ENCODE measurements at regions not wholly inside any gene's neighbourhood (a gene's known extent, or its start where the extent isn't known, plus 50 kb on each side); places are given as distances from the start of the nearest gene placed in this dataset.

DNA sequence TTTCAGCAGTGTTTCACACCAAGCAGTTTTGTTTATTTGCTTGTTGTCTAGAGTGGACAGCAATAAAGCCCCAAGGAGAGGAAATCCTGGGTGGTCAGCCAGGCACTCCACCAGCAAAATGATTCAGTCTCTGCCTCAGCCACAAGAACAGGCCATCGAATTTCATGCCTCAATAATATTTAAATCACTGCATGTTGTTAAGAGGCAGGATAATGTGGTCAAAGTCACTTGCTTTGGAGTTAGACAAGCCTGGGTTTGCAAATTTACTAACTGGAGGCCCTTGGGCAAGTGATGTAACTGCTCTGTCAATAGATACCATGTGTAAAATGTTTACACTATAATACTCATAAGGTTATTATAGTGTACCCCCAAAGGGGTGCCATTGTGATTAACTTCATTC lies 349.6 kb downstream of the LMO4 start:
- DNase-seq (ENCODE audit: low spot score), result no peak

DNA sequence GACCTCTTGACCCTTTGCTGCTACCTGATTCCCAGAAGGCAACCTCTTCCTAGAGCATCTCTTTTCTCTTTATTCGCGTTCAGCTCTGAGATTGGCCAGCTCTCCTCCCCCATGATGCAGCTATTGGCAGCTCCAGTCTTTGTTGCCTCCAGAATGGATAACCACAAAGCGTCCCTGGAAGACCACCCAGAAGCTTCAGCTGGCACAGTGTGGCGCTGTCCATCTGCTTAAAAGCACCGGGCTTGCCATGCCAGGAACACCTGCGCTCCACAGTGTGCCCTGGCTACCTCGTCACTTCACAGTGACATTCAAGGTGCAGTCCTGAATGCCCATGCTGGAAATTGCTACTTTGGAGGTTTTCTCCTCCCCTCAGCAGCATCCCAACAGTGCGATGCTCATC lies 353.9 kb downstream of the LMO4 start:
- DNase-seq (ENCODE audit: low spot score), result no peak

DNA sequence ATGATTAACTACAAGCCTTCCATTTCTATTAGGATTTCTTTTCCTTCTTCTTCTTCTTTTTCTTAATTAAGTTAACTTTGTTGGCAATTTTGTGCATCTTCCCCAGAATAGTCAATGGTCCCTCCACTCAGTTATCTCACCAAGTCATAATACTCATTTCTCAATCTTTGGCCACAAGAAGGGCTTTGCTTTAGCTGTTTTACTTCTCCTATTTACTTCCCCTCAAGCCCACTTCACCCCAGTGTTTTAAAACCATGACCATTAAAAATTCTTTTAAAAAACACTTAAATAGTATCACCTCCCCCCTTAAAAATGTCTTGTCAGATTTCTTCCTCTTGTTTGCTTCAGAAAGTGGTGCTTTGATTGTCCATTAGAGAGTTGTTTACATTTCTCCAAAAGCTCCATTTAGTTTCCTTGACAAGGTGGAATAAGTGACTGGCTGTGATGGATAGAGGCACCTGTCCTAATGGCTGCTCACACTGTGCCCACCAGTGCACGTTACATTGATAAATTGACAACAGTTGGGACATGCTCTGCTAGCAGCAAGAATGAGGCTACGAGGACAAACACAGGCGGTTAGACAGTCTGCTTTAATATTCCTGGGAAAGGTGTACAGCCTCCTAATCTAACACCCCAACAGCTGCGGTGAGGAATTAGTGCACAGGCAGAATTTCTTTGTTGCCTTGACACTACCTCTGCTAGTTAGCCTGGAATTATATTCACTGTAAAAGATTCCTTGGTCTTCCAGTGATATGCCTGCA lies 354.7 kb downstream of the LMO4 start:
- no peak for DNase-seq (ENCODE audit: low spot score)

DNA sequence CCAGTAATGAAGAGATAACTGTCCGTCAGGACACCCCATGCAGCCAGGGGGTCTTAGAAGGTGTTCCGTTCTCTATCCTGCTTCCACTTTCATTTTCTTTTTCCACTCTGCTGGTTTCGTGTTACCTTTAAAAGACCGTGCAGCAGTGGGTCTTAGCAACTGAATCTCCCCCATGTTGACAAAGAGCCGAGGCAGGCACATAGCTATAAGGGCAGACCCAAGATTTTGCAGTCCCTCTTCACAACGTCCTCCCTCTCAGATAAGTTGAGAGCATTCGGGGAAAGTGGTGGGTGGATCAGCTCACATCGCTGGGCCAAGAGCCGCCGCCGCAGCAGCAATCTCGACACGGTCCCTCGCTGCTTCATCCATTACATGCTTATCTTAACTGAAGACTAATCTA lies 355.5 kb downstream of the LMO4 start:
- no peak for DNase-seq (ENCODE audit: low spot score)

DNA sequence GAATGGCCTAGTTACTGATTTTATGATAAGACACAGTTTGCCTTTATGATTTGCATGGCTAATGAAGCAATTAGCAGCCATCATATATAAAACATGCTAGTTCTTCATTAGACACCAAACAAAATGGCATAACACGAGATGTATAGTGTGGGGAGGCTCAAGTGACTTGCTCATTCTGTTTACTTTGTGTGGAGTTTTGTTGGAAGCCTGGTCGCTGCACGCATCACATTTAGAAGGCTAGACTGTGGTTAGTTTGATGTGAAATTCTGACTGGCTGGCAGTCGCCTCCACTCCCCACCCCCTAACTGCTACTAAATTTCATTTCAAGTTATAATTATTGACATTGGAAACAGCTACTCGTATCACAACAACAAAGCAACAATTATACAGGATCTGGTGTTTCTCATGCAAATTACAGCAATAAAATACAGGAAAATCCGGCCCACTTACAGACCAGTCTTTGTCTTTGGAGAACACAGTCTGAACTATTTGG lies 356.1 kb downstream of the LMO4 start:
- DNase-seq (ENCODE audit: low spot score), result peak; percentile 18

DNA sequence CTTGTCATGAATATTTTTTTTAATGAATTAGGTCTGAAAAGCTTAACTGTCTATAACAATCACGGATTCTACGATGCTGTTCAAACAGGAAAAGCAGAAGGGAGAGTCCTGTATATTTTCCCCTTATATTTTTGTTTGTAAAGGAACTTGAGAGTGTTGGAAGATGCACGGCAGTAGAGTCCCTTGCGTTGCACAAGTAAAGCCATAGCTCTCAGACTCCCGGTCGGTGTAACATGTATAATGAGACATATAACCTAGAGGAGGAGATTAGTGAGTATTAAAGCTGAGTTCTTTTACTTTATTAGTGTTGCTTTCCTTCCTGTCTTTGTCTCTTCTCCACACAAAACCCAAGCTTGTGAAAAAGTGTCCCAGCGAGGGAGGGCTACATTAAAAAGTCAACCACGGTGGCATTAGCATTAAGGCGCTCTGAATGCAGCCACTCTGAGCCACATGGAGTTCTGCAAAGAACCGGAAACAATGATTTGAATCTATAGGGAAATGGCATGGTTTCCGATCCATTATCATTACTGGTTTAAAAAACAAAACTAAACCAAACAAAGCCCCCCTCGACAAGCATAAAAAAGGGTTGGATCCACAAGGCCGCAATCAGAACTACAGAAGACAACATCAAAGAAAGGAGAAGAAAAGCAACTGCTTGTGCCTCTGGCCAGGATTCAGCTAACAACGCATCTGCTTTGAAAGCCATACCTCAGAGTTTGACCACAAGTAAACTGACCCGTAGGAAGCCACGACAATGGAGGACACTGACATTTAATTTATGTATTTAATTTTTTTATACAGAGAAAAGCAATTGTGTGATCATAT lies 356.8 kb downstream of the LMO4 start:
- DNase-seq (ENCODE audit: low spot score), result no peak

DNA sequence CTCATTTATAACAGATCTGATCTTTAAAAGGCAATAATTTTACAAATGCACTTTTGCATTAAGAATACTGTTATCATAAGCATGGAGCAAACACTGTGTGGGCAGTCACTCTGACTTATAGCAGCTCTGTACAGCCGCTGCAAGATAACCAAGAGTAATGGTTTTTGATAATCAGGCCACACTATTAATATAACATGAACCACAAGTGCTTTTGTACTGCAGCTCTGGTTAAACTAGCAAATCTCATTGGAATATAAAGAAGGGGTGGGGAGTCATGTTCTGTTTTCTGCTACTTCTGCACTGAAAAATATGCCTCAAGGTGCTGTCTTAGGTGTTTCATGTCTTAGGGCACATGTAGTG lies 357.4 kb downstream of the LMO4 start:
- no peak for DNase-seq (ENCODE audit: low spot score)

DNA sequence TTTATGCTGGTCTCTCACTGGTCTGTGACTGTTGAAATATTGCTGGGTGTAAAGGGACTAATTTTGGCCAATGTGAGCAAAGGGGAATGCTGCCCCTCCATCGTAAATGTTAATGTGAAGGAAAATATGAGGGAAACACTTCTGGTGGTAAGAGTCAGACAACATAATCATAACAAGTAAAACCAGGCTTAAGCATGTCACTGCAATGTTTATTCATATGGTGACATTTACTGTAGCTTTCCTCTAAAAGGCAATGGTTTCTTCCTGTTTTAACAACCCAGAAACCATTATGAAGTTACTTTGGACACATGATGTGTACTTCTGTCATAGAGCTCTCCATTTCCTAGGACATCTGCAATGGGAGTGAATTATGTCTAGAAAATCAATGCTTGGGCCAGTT lies 358.0 kb downstream of the LMO4 start:
- DNase-seq (ENCODE audit: low spot score), result no peak

DNA sequence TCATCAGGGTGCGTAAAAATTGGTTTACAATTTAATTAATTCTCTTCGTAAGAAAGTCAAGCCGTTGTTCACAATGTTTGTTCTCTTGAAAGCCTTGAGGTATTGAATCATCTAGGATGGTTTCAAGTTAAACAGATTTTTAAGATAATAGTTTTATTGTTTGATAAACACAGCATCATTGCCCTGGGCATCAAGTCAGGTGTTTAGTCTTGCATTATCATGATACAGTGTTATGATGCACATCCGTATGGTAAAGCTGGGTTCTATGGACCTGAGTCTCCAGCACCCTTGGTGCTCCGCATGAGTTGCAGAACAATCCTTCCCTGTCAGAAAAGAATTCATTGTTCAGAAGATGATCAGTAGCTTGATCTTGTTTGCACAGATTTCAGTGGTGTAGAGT lies 359.5 kb downstream of the LMO4 start:
- no peak for DNase-seq (ENCODE audit: low spot score)

DNA sequence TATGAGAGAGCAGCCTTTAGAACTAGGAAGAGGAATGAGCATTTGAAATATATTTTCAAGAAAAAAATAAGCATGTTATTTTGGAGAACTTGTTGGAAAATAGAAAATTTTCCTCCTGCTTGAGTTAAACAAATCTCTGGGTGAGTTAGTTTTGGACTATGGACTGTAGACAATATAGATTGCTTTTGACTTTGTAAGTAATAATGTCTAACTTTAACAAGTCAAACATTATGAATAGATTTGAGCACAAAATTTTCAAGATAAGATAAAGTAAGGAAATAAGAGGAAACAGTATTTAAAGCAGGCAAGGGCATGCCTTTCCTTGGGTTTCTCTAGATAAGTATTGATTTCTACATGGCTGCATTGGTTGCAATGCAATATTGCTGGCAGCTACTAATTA lies 360.8 kb downstream of the LMO4 start:
- DNase-seq (ENCODE audit: low spot score), result no peak

DNA sequence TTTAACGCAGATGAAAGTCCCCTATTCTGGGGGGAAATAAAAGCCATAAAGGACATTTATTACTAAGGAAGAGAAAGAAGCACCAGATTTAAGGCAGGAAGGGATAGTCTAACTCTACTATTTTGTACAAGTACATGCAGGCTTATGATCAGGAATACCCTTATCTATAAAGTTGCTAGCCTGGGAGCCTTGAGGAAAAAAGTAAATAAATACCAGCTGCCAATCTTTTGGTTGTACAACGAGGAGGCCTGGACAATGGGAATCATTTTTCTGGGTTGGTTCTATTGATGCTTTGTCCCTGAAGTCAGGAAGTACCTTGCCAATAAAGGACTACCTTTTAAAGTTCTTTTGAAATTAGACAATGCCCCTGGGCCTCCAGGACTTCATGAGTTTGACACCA lies 367.8 kb downstream of the LMO4 start:
- DNase-seq (ENCODE audit: low spot score), result no peak

DNA sequence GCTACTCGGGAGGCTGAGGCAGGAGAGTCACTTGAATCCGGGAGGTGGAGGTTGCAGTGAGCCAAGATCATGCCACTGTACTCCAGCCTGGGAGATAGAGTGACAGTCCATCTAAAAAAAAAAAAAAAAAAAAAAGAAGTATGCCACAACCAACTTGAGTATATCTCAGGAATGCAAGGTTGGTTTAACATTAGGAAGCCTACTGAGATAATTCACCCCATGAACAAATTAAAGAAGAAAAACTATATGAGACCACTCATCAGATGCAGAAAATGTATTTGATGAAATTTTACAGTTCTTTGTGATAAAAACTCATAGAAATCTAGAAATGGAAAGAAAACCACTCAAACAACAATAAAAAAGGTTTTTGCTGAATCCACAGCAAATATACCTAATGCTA lies 373.8 kb downstream of the LMO4 start:
- no peak for DNase-seq (ENCODE audit: low spot score)

DNA sequence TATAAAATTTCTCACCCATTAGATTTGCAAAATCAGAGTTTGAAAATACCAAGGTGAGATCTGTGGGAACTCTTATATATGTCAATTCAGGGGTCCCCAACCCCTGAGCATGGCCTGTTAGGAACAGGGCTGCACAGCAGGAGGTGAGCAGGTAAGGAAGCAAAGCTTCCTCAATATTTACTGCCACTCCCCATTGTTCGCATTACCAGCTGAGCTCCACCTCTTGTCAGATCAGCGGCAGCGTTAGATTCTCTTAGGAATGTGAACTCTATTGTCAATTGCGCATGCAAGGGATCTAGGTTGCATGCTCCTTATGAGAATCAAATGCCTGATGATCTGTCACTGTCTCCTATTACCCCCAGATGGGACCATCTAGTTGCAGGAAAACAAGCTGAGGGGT lies 376.6 kb downstream of the LMO4 start:
- DNase-seq (ENCODE audit: low spot score), result no peak

DNA sequence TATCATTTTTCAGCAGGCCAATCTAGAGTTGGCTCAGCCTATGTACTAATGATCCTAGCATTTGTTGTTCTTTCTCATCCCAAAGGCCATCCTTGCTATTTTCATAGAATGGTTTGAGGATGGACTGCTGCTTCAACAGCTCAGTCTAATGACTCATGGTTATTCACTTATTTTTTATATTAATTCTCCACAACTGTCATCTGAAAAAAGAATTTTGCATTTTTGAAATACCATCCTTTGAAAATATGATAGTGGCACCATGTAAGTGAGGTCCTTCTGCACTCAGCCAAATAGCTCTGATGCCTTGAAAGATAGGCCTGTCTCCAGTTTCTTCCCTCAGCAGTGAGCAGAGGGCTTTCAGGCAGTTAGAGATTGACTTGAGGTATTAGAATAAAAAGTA lies 377.5 kb downstream of the LMO4 start:
- DNase-seq (ENCODE audit: low spot score), result no peak

DNA sequence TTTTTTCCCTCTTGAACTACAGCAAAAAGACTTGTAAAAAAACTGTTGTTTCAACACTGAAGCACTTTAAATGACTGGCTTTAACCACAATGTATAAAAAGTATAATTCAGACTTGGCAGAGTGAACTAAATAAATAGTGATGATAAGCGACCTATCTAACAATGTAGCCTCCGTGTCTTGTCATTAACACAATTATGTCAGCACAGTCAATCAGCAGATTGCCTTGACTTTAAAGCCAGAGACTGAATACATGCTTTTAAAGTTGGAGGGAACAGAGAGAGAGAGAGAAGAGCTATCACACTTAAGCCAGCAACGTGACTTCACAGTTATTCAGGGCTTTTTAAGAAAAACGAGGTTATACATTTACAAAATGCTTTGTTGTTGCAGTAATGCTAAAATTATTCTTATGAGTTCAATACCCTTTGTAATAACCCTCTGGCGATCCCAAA lies 378.1 kb downstream of the LMO4 start:
- no peak for DNase-seq (ENCODE audit: low spot score)

DNA sequence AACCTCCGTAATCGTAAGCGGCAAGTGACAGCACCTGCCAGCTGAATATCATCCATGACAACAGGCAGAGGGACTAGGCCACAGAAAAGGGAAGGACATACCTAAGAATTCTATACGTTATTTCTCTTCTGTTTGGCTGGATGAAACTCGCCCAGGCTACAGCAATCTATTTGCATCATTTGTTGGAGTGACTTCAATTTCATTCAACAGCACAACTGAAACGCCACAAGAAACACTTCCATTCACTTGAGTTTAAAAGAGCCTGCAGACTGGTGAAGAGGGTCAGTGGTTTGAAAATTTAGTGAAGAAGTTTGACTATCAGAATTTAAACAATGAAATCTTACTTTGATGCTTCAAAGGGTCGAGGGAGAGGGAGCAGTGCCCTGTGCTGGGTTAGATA lies 378.7 kb downstream of the LMO4 start:
- DNase-seq (ENCODE audit: low spot score), result no peak

DNA sequence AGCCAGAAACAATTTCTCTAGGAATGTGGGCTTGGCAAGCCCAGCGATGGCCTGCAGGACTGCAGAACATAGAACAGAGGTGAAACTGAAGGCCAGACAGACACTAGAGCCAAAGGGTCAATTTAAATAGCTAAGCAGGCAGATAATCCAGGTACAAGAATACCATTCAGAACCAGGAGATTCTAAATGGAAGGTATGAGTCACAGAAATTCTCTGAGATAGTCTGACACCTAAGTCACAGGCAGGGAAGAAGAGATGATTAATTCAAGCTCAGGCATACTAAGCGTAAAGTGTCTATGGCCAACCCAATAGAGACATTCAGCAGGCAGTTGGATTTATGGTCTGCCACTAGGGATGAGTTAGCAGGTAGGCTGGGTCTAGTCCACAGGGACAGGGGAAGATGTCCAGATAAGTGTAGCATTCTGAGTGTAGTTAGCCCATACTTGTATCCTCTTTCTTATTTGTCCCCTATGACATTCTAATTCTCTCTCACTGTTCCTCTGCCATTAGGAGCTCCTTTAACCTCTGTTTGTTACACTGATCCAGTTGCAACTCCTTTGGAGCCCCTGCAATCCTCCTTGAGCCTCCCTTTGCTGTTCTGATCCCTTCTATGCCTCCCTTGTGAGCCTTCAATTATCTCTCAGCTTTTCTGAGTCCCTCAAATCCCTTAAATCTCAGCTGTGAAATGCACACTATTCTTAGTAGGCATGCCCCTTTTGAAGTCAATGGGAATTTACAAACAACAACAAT lies 383.8 kb downstream of the LMO4 start:
- DNase-seq (ENCODE audit: low spot score), result peak; percentile 22

DNA sequence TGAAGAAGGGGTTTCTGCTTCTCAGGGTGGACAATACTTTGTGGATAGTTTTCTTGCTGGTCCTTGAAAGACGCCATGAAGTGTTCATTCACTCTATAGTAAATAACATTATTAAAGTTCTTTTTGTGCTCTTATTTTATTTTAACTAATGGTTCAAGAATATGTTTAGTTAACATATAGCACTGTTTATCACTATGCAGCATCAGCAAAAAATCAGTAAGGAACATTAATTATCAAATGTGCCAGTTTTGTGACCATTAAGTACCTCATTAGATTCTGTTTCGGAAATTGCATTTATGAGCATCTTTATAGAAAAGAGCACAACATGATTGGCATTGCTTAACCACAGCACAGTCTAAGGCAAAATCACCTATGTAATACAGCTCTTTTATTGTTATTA lies 385.6 kb downstream of the LMO4 start:
- no peak for DNase-seq (ENCODE audit: low spot score)

DNA sequence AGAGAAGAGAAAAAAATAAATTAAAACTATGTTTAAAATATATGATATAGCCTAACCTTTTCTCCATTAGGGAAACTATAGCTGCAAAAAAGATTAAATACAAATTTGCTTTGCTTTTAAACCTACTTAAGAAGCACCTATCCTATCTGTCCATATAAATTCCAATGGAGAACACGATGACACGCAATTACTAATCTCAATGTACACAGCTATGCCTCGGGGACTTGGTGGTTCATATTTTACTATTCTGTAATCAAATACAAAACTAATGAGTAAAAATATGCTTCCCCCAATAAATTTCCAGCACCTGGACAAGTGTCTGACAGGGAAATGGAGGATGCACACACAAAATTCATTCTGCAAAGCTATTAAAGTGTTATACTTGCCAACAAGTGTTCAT lies 386.4 kb downstream of the LMO4 start:
- no peak for DNase-seq (ENCODE audit: low spot score)

DNA sequence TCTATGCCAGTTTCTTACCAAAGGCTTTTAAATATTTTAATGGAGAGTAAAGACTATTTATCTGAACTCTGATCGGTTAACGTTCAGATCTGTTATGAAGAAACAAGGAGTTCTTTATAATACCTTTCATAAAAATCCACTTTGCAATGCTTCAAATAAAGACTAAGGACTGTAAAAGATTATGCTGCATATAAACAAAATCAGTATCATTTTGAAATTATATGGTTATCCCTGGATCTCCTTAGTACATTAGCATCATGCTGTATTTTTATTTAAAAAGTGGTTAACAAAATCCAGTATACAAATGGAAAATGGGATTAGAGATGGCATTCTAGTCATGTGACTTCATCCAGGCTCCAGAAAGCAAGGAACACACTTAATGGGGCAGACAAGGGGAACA lies 386.8 kb downstream of the LMO4 start:
- no peak for DNase-seq (ENCODE audit: low spot score)

DNA sequence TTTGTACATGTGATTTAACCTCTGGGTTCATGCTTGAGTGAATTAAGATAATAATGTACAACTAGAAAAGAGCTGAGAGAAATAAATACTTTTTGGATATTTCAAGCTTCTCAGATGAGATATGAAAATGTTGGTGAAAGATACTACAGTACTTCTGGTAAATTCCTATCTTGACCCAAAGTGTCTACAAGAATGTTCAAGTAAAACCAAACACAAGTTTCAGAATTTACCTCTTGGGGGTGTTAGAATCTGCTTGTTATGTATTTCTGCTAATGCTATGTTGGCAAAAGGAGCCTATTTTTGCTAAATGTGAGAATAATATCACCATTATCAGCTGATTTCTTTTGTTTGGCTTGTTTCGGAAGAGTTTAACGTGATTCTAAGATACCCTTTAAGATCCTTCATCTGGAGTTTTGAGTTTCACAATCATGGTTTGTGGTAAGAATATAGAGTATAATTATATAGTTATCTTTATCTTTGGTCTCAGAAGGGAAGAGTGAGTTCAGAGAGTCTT lies 388.5 kb downstream of the LMO4 start:
- no peak for DNase-seq (ENCODE audit: low spot score)

DNA sequence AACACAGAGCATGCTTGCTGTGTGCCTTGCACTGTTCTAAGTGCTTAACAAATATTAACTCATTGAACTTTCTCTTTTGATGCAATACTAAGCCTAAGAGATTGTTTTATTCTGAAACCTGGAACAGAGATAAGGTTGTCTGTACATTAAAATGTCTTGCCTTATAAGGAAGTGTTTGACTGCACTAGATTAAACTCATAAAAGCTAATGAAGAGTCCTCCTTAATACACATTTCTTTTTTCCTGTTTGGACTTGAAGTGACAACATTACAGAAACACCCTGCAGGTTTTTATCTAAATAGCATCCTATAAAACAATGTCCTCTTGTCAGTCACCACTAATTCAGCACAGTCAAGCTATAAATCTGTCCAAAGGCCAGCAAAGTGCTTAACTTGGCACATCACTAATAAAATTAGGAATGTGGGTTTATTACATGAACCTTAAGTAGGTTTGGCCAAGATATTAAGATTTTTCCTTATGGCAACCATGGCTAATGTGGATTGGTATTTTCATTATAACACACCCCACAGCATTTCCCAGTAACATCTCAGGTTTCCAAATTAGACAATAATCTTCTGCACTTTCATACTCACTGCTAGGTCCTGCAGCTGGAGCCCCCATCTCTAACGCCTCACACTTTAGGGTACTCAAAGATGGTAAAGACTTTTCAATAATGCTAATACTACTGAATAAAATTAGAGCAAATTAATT lies 389.7 kb downstream of the LMO4 start:
- DNase-seq (ENCODE audit: low spot score), result no peak

Data from mucosa of gallbladder (tissue), 1 donor.